ENCODE measurements at regions not wholly inside any gene's neighbourhood (a gene's known extent, or its start where the extent isn't known, plus 50 kb on each side); places are given as distances from the start of the nearest gene placed in this dataset.

- Histone ChIP-seq H3K4me3 (no peak overlapping the region), H3K27me3 (peaks cover 4 to 66% of the 10 kb centered on the region in 2 donors), H3K36me3 (no peaks in the 10 kb centered on the region), H3K27ac (no peak overlapping the region), H3K9me3 (peaks cover 0 to 3% of the 10 kb centered on the region in 2 donors), H3K4me1 (peaks cover 0 to 10% of the 10 kb centered on the region in 2 donors)
- no peak for TF ChIP-seq CTCF (IDR thresholded peaks at IDR 0.05)
- intact Hi-C loops (cut with DNase I), result no loop called here
- ATAC-seq (no peak), DNase-seq (no peak)
Measured at GRCh38 chr3:43895573-43895972, 204.8 kb downstream of the ABHD5 start.

GRCh38 chr3:43902415-43902814 is 211.7 kb downstream of the ABHD5 start:
- Histone ChIP-seq H3K27me3 (peaks cover 0 to 5% of the 10 kb centered on the region in 2 donors), H3K36me3 (no peaks in the 10 kb centered on the region), H3K27ac (no peak overlapping the region), H3K4me1 (peaks cover 0 to 3% of the 10 kb centered on the region in 2 donors), H3K9me3 (peaks cover 0 to 5% of the 10 kb centered on the region in 2 donors), H3K4me3 (no peak overlapping the region)
- intact Hi-C loops (cut with DNase I), result no loop called here
- no peak for TF ChIP-seq CTCF (IDR thresholded peaks at IDR 0.05)
- no peak for DNase-seq
- ATAC-seq, result no peak

GRCh38 chr3:43905157-43905556 is 214.4 kb downstream of the ABHD5 start:
- Histone ChIP-seq H3K27me3 (no peaks in the 10 kb centered on the region), H3K27ac (no peak overlapping the region), H3K4me3 (no peak overlapping the region), H3K4me1 (peaks cover 0 to 3% of the 10 kb centered on the region in 2 donors), H3K36me3 (no peaks in the 10 kb centered on the region), H3K9me3 (peaks cover 0 to 5% of the 10 kb centered on the region in 2 donors)
- intact Hi-C loops (cut with DNase I), result no loop called here
- no peak for ATAC-seq
- TF ChIP-seq CTCF (IDR thresholded peaks at IDR 0.05), result no peak
- no peak for DNase-seq

GRCh38 chr3:43906849-43907507 is 216.2 kb downstream of the ABHD5 start:
- Histone ChIP-seq H3K36me3 (no peaks in the 10 kb centered on the region), H3K4me3 (no peak overlapping the region), H3K27ac (no peak overlapping the region), H3K4me1 (peaks cover 0 to 3% of the 10 kb centered on the region in 2 donors), H3K9me3 (no peaks in the 10 kb centered on the region), H3K27me3 (no peaks in the 10 kb centered on the region)
- ATAC-seq (no peak), DNase-seq (no peak)
- intact Hi-C loops (cut with DNase I), result no loop called here
- TF ChIP-seq CTCF (IDR thresholded peaks at IDR 0.05), result no peak

- ATAC-seq, result no peak
- no peak overlapping the region for H3K4me3 ChIP-seq
- no peaks in the 10 kb centered on the region for H3K27me3 ChIP-seq
- no peak for TF ChIP-seq CTCF (IDR thresholded peaks at IDR 0.05)
- H3K27ac ChIP-seq, result no peak overlapping the region
- no peak for DNase-seq
- intact Hi-C loops (cut with DNase I), result no loop called here
- no peaks in the 10 kb centered on the region for H3K9me3 ChIP-seq
- H3K4me1 ChIP-seq, result peaks cover 0 to 3% of the 10 kb centered on the region in 2 donors
- H3K36me3 ChIP-seq, result no peaks in the 10 kb centered on the region
Measured at GRCh38 chr3:43907508-43907858, 216.7 kb downstream of the ABHD5 start.
